ENCODE measurements at regions not wholly inside any gene's neighbourhood (a gene's known extent, or its start where the extent isn't known, plus 50 kb on each side); places are given as distances from the start of the nearest gene placed in this dataset.

DNA sequence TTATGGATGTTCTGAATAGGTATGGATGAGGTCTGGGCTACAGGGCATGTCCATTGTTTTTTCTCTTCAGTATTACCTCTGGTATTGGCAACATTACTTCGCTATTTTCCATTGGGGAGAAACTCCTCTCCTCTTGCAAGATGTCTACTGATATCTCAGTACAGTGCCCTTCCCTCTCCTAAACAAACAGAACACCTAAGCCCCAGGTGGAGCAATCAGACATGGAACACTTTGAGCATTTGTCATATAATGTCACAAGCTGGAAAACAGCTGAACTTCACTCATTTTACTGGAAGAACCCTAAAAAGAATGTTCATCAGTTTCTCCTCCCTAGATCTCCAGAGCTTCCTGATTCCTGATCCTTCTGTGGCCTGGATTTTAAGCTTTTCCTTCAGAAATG lies 339.8 kb downstream of the FRK start:
- Mint-ChIP-seq H3K9me3 (ENCODE audit: unreplicated experiment) (no peaks in the 10 kb centered on the region), H3K36me3 (ENCODE audit: low read depth, unreplicated experiment) (no peaks in the 10 kb centered on the region), H3K27me3 (ENCODE audit: unreplicated experiment) (no peaks in the 10 kb centered on the region), H3K4me3 (ENCODE audit: unreplicated experiment) (no peak overlapping the region), H3K4me1 (ENCODE audit: unreplicated experiment) (no peaks in the 10 kb centered on the region), H3K27ac (ENCODE audit: unreplicated experiment) (no peak overlapping the region)
- no peak for DNase-seq (ENCODE audit: low spot score)
- no peak for TF ChIP-seq CTCF (IDR thresholded peaks at IDR 0.05; ENCODE audit: unreplicated experiment)

GRCh38 chr6:115717472-115717871 lies 343.2 kb downstream of the FRK start:
- Mint-ChIP-seq H3K9me3 (ENCODE audit: unreplicated experiment) (no peaks in the 10 kb centered on the region), H3K27me3 (ENCODE audit: unreplicated experiment) (no peaks in the 10 kb centered on the region), H3K27ac (ENCODE audit: unreplicated experiment) (no peak overlapping the region), H3K4me1 (ENCODE audit: unreplicated experiment) (no peaks in the 10 kb centered on the region), H3K4me3 (ENCODE audit: unreplicated experiment) (no peak overlapping the region), H3K36me3 (ENCODE audit: low read depth, unreplicated experiment) (no peaks in the 10 kb centered on the region)
- TF ChIP-seq CTCF (IDR thresholded peaks at IDR 0.05; ENCODE audit: unreplicated experiment): no peak
- no peak for DNase-seq (ENCODE audit: low spot score)

DNA sequence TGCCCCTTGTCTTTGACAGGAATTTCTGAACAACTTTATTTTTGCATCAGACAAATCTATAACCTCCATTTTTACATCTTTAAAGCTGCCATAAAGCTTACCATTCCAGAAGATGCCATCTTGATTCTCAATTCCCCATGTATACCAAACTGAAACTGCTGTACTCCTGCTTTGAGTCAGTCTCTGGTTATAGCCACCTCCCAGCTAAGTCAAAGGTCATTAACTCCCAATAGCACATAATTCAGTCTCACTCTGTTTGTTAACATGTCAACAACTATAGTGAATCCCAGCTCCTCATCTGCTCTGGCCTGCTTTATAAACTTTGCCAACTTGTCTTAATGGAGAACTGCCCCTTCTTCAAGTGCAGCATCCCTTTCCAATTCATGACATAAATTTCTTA lies 343.6 kb downstream of the FRK start:
- Mint-ChIP-seq H3K27me3 (ENCODE audit: unreplicated experiment) (no peaks in the 10 kb centered on the region), H3K36me3 (ENCODE audit: low read depth, unreplicated experiment) (no peaks in the 10 kb centered on the region), H3K4me3 (ENCODE audit: unreplicated experiment) (no peak overlapping the region), H3K4me1 (ENCODE audit: unreplicated experiment) (no peaks in the 10 kb centered on the region), H3K9me3 (ENCODE audit: unreplicated experiment) (no peaks in the 10 kb centered on the region), H3K27ac (ENCODE audit: unreplicated experiment) (no peak overlapping the region)
- TF ChIP-seq CTCF (IDR thresholded peaks at IDR 0.05; ENCODE audit: unreplicated experiment): no peak
- no peak for DNase-seq (ENCODE audit: low spot score)

GRCh38 chr6:115712291-115712961 lies 348.3 kb downstream of the FRK start:
- H3K9me3 Mint-ChIP-seq (ENCODE audit: unreplicated experiment): no peaks in the 10 kb centered on the region

More at GRCh38 chr6:115712291-115712961, 348.3 kb downstream of the FRK start:
- no peaks in the 10 kb centered on the region for H3K36me3 Mint-ChIP-seq (ENCODE audit: low read depth, unreplicated experiment)
- H3K4me3 Mint-ChIP-seq (ENCODE audit: unreplicated experiment): no peak overlapping the region
- no peaks in the 10 kb centered on the region for H3K4me1 Mint-ChIP-seq (ENCODE audit: unreplicated experiment)
- H3K27ac Mint-ChIP-seq (ENCODE audit: unreplicated experiment): no peak overlapping the region
- no peaks in the 10 kb centered on the region for H3K27me3 Mint-ChIP-seq (ENCODE audit: unreplicated experiment)
- no peak for TF ChIP-seq CTCF (IDR thresholded peaks at IDR 0.05; ENCODE audit: unreplicated experiment)
- DNase-seq (ENCODE audit: low spot score): no peak

All from endothelial cell (in vitro differentiated cells).